ENCODE measurements at regions not wholly inside any gene's neighbourhood (a gene's known extent, or its start where the extent isn't known, plus 50 kb on each side); places are given as distances from the start of the nearest gene placed in this dataset.

DNA sequence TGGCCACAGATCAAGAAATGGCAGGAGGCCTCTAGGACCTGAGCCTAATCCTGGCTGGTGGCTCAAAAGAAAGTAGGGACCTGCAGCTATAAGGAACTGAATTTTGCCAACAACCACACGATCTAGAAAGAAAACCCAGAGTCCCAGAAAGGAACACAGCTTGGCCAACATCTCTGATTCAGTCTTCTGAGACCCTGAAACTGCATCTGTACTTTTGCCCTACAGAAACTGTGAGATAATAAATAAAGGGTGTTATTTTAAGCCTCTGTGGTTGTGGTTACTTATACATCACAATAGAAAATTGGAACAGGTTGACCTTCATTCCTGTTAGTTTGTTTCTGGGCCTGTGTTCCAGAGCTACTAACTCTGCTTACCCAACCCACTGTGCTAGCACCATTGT is 356.8 kb upstream of the ST6GAL2 start:
- no peak overlapping the region for H3K4me3 ChIP-seq (ENCODE audit: low read depth, low read length)
- no peak for TF ChIP-seq CTCF (IDR thresholded peaks at IDR 0.05; ENCODE audit: insufficient read depth, low read depth, low read length, missing control alignments)
- no peak for DNase-seq (ENCODE audit: low read depth)

- H3K4me3 ChIP-seq (ENCODE audit: low read depth, low read length), result no peak overlapping the region
- no peak for TF ChIP-seq CTCF (IDR thresholded peaks at IDR 0.05; ENCODE audit: insufficient read depth, low read depth, low read length, missing control alignments)
- DNase-seq (ENCODE audit: low read depth), result no peak
These were observed 363.0 kb upstream of the ST6GAL2 start for GRCh38 chr2:107248932-107249331.

DNA sequence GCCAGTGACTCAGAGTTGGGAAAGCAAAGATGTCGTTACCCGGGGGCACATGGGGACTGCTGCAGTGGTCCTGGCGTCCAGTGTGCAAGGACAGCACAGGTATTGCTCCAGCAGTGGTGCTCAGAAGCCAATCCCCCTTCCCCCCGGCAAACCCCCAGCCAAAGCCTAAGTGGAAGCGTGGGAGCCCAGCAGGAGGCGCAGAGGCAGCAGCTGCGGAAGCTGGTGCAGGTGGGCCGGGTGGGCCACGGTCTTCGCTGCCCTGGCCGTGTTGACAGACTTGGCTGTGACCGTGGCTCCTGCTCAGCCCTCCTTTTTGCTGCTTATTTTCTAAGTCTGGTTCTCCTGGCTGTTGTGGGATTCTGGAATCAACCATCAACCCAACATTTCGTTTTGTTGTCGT is 369.8 kb upstream of the ST6GAL2 start:
- H3K4me3 ChIP-seq (ENCODE audit: low read depth, low read length), result no peak overlapping the region
- TF ChIP-seq CTCF (IDR thresholded peaks at IDR 0.05; ENCODE audit: insufficient read depth, low read depth, low read length, missing control alignments), result no peak
- no peak for DNase-seq (ENCODE audit: low read depth)

- TF ChIP-seq CTCF (IDR thresholded peaks at IDR 0.05; ENCODE audit: insufficient read depth, low read depth, low read length, missing control alignments), result no peak
- no peak for DNase-seq (ENCODE audit: low read depth)
These were observed 372.8 kb upstream of the ST6GAL2 start for GRCh38 chr2:107258531-107259407.

DNA sequence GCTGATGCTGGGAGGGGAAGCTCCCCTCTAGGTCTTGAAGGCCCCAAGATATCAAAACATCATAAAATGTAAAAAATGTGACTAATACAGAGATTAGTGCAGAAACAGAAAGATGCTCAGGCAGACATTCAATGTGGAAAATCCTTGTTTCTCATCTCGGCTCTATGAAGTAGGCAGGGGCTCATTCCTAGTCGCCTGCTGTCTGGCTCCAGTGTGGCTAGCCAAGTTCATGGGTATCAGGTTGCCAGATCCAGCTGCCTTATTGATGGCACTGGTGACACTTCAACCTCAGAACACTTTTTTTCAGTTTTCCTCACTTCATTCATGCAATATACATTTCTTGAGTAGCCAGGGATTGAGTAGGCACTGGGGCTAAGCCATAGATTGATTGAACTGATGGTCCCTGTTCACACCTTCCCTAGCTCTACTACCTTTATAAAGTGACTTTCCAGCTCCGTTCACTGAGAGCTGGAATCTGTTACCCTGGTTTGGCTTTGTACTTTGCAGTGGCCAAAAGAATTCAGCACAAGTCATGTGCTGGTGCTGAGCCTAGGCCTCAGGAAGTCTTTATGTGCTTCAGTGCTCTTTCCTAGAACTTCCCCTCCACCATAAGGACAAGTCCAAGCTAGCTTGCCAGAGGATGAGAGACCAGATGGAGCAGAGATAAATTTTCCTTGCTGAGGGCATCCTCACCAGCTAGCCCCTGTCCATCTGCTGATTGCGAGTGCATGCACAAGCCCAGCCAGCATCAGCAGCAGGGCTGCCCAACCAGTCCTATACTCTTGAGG is 373.6 kb upstream of the ST6GAL2 start:
- no peak for DNase-seq (ENCODE audit: low read depth)
- no peak for TF ChIP-seq CTCF (IDR thresholded peaks at IDR 0.05; ENCODE audit: insufficient read depth, low read depth, low read length, missing control alignments)
- H3K4me3 ChIP-seq (ENCODE audit: low read depth, low read length), result no peak overlapping the region

More at GRCh38 chr2:107258531-107259407, 372.8 kb upstream of the ST6GAL2 start:
- H3K4me3 ChIP-seq (ENCODE audit: low read depth, low read length), result no peak overlapping the region

DNA sequence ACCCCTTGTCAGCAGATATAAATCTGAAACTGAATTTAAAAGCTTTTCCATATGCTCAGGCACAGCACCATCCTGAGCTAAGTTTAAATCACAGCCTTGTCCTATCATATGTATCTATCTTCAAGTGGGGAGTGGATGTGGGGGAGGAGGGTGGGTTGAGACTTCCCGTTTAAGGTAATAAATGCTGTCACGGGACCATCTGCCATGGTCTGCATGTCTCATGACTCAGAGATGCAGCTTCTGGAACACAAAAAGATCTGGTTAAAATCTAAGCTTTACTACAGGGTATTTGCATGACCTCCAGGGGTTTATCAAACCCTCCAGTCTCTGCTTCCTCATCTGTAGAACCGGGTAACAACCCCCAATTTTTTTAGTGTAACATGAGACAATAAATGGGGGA is 377.7 kb upstream of the ST6GAL2 start:
- no peak for TF ChIP-seq CTCF (IDR thresholded peaks at IDR 0.05; ENCODE audit: insufficient read depth, low read depth, low read length, missing control alignments)
- DNase-seq (ENCODE audit: low read depth), result no peak
- no peak overlapping the region for H3K4me3 ChIP-seq (ENCODE audit: low read depth, low read length)

Data from GM12865 (cell line).